Lower leg skin (tissue), 3 donors: ENCODE measurements at regions not wholly inside any gene's neighbourhood (a gene's known extent, or its start where the extent isn't known, plus 50 kb on each side); places are given as distances from the start of the nearest gene placed in this dataset.

Experiments used
- POLR2A ChIP-seq, 2 donors: fragments of 450-650 bp; IDR thresholded peaks; one replicate each; pipeline ENCODE4 v1.6.1; 2016 to 2017; ENCODE audit warnings: antibody characterized with exemption in 2 of 2, mild to moderate bottlenecking in 1 of 2, moderate library complexity in 1 of 2
- TF ChIP-seq, protein P1 (sequence below), 3 donors: fragments of 450-650 bp; IDR thresholded peaks; one replicate each; pipeline ENCODE4 v1.5.1; 2016; ENCODE audit warnings: antibody characterized with exemption in 3 of 3, mild to moderate bottlenecking in 3 of 3, moderate library complexity in 2 of 3

DNA sequence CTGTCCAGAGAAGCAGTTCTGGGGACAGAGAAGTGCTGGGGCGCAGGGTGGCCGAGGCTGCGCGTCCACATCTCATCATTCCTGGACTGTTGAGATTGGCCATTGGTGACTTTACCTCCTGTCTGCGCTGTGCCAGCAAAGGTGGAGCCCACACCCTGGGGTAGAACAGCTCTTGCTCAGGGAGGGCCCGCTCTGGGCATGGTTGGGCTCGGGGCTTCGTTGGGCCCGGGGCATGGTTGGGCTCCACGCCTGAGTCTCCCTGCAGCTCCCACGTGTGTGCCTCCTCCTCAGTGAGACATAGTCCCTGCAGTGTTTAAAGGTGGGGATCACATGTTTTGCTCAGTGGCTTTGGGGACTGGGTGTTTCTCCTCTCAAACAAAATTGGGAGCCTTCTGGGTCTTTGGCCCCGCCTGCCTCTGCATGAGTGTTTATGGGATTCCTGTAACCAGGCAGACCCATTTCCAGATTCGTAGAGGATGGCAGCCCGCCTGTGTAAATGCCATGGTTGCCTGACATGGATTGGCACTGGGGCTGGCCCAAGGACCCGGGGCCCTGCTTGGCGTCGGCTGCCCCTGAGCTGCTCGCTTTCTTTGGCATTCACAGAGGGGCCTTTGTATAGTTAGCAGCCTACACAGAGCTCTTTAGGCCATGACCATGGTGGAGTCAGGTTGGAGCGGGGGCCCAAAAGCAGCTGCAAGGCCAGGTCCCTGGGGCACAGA lies 104.6 kb downstream of the TLR5 start:
- TF ChIP-seq, protein P1, sequence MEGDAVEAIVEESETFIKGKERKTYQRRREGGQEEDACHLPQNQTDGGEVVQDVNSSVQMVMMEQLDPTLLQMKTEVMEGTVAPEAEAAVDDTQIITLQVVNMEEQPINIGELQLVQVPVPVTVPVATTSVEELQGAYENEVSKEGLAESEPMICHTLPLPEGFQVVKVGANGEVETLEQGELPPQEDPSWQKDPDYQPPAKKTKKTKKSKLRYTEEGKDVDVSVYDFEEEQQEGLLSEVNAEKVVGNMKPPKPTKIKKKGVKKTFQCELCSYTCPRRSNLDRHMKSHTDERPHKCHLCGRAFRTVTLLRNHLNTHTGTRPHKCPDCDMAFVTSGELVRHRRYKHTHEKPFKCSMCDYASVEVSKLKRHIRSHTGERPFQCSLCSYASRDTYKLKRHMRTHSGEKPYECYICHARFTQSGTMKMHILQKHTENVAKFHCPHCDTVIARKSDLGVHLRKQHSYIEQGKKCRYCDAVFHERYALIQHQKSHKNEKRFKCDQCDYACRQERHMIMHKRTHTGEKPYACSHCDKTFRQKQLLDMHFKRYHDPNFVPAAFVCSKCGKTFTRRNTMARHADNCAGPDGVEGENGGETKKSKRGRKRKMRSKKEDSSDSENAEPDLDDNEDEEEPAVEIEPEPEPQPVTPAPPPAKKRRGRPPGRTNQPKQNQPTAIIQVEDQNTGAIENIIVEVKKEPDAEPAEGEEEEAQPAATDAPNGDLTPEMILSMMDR (IDR thresholded peaks at IDR 0.05): no peak
- TF ChIP-seq POLR2A (IDR thresholded peaks at IDR 0.05): no peak
